AG08395 (cell line): ENCODE measurements at regions not wholly inside any gene's neighbourhood (a gene's known extent, or its start where the extent isn't known, plus 50 kb on each side); places are given as distances from the start of the nearest gene placed in this dataset.

ENCODE experiments used
- DNase-seq: peaks from one replicate; pipeline ENCODE4 v3.0.0; 2012; ENCODE audit warnings: mixed read lengths, low spot score

DNA sequence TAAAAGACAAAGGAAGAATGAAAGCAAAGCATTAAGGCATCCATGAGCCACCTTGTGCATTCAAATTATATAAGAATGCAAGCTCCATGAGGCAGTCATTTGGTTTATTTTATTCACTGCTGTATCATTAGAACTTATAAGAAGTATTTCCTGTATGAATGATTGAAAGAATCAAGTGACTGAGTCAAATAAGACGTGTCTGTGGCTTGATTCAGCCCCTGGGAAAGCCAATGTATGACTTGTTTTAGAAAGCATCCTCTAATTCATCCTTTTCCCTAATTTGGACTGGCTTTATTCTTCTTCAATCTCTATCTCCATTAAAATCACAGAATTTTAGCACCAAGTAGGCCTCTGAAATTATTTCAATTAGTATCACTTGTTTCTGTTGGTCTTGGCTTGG is 461.1 kb downstream of the LPIN1 start:
- no peak for DNase-seq

DNA sequence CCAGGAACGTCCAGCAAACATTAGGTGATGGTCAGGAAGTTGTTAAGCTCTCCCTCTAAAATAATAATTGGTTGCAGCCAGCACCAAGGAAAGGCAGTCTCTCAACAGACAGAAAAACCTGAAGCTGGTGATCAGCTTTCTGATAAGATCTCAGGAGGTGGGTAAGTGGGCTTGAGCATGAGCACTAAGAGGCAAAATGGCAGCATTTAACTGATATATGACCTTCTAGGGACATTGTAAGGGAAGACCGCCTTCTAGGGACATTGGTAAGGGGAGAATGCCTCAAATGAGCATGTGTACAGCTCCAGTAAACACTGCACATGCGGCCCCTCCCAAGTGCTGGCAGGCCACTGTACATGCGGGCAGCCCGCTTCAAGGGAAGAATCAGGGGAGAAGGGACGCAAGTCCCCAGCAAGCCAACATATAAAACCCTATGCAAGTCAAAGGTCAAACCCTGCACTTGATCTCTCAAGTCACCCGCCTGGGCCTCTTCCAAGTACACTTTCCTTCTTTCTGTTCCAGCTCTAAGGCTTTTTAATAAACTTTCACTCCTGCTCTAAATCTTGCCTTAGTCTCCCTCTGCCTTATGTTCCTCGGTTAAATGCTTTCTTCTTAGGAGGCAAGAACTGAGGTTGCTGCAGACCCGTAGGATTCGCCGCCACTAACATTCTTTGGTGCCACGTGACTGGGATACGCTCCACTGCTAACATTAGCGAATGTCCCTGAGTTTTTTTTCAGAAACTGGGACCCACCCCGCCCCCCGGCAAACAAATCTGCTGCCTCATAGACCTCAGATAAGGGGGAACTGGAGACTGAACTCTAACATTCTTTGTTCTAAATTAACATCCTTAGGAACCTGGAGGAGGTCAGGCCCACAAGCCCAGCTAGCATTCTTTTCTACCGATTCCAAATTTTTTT is 463.8 kb downstream of the LPIN1 start:
- no peak for DNase-seq

DNA sequence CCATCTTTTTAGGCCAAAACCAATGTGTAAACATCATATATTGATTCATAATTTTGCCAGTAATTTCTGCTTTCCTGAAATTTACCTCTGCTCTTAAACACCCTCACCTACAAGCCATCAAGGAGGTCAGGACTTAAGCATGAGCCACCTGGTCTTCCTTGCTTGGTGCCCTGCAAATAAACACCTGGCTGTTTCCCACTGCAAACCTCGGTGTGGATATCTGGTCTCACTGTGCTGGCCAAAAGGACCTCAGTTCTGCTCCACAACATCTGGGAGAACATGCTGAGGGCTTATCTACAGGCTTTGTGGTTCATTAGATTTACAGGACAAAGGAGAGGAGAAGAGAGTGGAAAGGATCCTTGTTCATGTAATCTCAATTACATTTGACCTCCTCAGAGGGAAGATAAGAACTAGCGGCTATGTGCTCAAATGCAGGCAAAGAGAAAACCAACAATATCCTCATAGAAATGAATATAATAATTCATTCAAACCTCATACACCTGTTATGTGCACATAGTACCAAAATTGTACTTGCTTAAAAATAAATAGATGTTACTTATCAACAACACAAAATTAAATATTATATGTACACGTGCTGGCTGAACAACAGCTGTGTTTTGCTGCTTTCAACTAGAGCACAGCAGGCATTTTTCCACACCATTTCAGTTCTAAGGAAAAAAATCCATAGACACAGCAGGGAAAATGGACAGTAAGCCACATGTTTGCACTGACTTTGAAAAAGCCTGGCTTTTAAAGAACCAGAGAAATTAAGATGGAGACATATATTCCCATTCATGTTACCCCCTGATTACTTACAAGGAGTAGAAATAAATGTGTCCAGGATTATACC is 465.1 kb downstream of the LPIN1 start:
- DNase-seq: no peak

DNA sequence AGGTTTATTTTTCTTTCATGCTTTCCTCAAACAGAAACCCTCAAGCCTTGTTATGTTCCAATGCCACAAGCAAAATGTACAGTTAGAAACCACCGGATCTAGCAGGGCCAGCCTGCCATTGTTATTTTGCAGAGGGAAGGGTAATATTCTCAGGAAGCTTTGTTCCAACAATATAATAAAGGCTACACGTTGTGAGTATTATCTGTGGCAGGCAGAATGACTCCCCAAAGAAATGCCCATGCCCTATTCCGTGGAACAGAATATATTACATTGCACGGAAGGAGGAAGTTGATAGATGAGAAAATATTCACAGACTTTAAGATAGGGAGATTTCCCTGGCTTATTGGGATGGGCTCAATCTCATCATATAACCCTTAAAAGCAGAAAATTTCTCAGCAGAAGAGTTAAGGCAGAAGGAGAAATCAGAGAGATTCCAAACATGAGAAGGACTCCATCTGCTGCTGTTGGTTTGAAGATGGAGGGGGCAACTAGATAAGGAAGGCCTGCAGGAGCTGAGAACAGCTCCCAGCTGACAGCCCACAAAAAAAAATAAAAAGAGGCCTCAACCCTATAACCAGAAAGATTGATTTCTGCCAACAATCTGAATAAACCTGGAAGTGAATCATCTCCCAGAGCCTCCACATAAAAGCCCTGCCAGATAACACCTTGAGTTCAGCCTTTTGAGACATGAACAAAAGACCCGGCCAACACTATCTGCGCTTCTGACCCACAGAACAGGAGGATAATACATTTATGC is 466.6 kb downstream of the LPIN1 start:
- DNase-seq: no peak

DNA sequence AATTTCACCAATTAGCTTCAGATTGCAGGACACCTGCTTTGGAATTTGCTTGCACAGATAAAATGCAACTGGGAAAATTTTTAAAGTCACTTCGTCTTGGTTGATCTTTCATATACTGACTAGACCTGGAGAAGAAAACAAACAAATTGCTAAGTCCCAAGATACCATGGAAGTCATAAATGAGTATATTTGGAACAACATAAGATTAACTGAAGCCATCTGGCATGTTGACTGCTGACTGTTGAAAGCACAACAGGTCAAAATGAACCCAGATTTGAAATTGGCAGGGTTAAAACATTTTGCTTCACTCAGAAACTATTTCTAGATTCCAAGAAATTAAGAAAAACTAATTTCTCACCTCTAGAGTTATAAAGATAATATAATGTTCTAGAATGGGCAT is 470.7 kb downstream of the LPIN1 start:
- DNase-seq: no peak

DNA sequence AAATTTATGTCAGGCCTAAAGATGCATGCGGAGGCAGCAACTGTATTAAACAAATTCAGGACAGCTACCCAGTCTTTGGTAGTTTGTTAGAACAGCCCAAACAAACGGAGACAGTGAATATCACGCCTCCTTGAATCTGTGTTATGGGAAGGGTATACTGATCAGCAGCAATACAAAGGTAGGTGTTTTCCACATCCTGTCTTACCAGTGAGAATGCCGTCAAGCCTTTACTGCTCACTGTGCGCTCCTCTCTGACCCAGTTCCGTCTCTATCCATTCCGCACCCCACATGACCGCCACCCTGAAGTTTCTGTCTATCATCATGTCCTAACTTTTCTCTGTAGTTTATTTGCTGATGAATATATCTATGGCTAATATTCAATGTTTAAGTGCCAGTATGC is 473.3 kb downstream of the LPIN1 start:
- no peak for DNase-seq

- no peak for DNase-seq
These were observed 475.2 kb downstream of the LPIN1 start for GRCh38 chr2:12221584-12221983.

- no peak for DNase-seq
These were observed 476.1 kb downstream of the LPIN1 start for GRCh38 chr2:12222554-12222953.

DNA sequence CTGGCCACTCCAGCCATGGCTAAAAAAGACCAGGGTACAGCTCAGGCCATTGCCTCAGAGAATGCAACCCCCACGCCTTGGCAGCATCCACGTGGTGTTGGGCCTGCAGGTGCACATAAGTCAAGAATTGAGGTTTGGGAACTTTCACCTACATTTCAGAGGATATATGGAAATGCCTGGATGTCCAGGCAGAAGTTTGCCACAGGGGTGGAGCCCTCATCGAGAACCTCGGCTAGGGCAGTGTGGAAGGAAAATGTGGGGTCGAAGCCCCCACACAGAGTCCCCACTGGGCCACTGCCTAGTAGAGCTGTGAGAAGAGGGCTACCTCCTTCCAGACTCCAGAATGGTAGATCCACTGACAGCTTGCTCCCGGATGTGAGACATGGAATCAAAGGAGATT is 477.3 kb downstream of the LPIN1 start:
- no peak for DNase-seq

GRCh38 chr2:12226653-12227052 is 480.2 kb downstream of the LPIN1 start:
- no peak for DNase-seq

DNA sequence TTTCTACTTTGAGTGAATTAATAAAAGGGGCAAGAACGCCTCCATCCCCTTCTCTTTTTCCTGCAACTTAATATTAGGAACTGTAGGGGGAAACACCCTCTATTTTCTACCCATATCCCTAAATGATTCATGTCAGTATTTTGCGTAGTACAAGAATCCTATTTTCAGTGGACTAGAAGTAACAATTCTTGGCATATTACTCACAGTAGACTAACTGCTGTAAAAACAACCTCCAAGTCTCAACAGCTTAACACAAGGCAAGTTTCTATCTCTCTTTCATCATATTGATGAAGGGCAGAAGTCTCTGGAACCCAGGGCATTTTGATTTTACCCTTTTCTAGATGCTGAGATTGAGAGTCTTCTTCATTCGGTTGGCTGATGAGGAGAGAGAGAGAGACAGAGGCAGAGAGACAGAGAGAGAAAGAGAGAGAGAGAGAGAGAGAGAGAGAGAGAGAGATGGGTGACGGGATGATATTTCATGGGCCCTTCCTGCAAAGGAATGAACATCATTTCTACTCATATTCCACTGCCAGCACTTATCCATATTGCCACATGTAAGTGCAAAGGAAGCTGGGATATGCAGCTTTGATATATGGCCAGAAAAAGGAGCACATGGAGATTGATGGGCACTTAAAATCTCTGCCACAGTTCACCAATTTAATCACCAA is 481.6 kb downstream of the LPIN1 start:
- peak; percentile 37 for DNase-seq

DNA sequence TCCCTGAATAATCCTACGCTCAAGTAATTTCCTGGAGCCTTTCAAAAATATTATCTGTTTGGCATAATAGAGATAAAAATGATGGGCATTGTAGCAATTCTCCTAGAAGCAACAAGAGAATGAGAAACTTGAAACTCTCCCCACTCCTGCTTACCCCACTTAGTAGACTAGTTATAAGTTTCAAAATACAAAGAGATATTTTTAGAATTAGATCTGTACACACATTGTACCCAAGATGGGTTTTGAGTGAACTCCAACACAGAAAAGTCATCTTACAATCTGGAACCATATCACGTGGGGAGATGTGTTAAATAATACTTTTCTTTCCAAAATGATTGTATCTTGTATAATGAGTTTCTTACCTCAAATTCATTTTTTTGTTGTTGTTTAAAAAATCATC is 484.9 kb downstream of the LPIN1 start:
- no peak for DNase-seq

DNA sequence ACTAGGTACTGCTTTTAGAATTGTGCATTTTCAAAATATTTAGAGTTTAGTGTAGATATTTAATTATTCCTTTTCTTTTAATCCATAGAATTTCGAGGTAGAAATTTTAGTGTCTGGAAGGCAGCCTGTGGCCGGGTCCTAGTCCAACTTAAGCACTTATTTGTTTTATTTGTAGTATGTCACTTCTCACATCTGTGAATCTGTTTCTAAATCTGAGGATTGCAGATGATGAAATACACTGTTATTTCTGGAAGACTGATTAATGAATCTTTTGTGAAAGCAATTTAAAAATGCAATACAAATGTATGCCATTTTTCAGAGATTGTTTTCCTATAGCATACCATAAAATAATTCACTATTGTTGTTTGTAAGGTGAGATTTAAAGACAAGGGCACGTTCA is 483.9 kb upstream of the TRIB2 start:
- no peak for DNase-seq

- no peak for DNase-seq
These were observed 480.4 kb upstream of the TRIB2 start for GRCh38 chr2:12236136-12236844.

DNA sequence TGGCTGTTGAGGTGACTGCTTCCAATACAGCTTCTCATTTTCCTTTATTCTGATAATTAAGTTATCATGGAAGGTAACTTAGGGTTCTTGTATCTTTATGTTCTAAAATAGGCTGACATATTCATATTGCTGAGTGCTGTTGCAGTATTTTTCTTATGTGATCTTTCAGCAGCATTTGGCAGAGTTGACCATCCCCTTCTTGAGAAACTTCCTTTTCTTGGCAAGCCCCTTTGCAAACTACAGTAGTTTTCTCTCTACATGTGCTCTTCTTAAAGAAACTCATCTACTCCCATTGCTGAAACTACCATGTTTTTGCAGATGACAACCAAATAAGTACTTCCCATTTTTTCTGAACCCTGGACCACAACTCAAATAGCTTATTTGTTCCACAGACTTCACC is 476.5 kb upstream of the TRIB2 start:
- no peak for DNase-seq

DNA sequence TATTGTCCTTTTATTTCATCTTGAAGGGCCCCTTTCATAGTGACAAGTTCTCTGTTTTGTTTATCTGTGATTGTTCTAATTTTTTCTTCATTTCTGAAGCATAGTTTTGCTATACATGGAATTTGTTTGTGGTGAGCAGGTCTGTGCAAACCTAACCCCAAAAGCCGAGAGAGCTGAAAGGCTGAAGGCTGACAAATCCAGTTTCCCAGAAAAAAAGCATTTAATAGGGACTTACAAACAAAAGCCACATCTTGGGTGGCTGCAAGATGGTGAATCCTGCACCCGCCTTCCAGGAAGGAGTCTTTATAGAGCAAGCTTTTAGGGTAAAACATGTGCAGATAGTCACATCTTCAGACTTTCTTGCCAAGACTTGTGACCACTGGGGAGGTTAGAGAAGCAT is 473.4 kb upstream of the TRIB2 start:
- no peak for DNase-seq

- no peak for DNase-seq
These were observed 472.7 kb upstream of the TRIB2 start for GRCh38 chr2:12244070-12244469.

DNA sequence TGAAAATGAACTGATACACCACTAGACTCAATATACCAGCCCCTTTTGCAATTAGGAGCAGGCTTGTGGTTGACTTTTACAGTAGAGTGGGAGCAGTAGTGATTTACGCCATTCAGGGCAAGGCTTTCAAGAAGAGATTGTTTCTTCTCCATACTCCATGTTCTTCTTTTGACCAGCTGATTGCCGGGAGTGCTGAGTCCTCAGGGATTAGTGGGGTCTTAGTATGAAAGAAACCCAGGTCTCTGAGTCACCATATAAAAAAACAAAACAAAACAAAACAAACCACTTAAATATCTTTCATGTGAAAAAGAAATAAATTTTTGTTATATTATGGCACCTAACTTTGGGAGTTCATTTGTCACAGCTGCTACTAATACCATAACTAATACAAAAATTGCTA is 465.6 kb upstream of the TRIB2 start:
- DNase-seq: no peak

- DNase-seq: no peak
These were observed 465.0 kb upstream of the TRIB2 start for GRCh38 chr2:12251749-12252148.

DNA sequence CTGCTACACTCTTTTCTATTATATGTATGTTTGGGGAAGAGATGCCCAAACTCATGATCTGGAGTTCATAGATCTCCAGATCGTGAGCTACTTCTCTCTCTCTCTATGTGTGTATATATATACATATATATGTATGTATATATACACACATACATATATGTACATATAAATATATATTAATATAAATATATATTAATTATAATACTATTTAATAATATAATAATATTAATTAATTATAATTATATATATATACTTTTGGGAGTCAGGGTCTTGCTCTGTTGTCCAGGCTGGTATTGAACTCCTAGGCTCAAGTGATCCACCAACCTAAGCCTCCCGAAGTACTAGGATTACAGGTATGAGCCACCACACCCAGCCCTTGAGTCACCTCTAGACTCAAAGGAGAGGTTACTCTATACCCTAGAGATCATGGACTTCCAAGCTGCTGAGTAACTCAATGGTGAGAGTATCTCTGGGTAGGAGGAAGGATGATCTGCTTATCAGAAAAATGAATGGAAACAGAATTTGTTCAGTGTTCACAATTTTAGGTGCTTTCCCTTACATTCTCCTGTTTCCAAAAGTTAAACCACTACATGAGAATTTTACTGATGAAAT is 463.5 kb upstream of the TRIB2 start:
- DNase-seq: no peak
